ENCODE measurements at regions not wholly inside any gene's neighbourhood (a gene's known extent, or its start where the extent isn't known, plus 50 kb on each side); places are given as distances from the start of the nearest gene placed in this dataset.

GRCh38 chr11:134728186-134728585 lies 316.1 kb upstream of the B3GAT1 start:
- no peak for DNase-seq (ENCODE audit: low spot score)
- TF ChIP-seq CTCF (IDR thresholded peaks at IDR 0.05; ENCODE audit: extremely low read depth, insufficient read depth, missing control alignments), result no peak
- in situ Hi-C loops (cut with MboI; ENCODE audit: low pct_unique_long_range_greater_than_20kb, low sequenced_read_pairs, unreplicated experiment), result no loop called here

GRCh38 chr11:134727636-134728035 lies 315.6 kb upstream of the B3GAT1 start:
- in situ Hi-C loops (cut with MboI; ENCODE audit: low pct_unique_long_range_greater_than_20kb, low sequenced_read_pairs, unreplicated experiment), result no loop called here
- TF ChIP-seq CTCF (IDR thresholded peaks at IDR 0.05; ENCODE audit: extremely low read depth, insufficient read depth, missing control alignments), result no peak
- no peak for DNase-seq (ENCODE audit: low spot score)

DNA sequence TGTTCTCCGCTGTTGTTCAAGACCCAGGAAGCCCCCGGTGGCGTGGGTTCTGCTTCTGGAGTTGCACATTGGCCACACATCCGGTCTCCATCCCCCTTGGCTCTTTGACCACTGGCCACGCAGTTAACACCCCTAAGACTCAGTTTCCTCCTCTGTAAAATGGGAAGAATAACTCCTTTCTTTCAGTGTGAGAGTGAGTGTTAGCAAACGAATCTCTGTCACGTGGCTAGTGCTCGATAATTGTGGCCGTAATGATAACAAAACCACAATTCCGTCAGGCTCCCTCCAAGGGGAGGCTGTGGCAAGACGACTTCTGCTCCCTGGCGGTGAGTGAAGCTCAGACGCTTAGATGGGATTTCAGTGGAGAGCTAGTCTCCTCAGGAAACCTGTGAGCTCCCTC lies 315.2 kb upstream of the B3GAT1 start:
- DNase-seq (ENCODE audit: low spot score), result no peak
- TF ChIP-seq CTCF (IDR thresholded peaks at IDR 0.05; ENCODE audit: extremely low read depth, insufficient read depth, missing control alignments), result no peak
- in situ Hi-C loops (cut with MboI; ENCODE audit: low pct_unique_long_range_greater_than_20kb, low sequenced_read_pairs, unreplicated experiment), result no loop called here

GRCh38 chr11:134725716-134726639 lies 313.9 kb upstream of the B3GAT1 start:
- in situ Hi-C loops (cut with MboI; ENCODE audit: low pct_unique_long_range_greater_than_20kb, low sequenced_read_pairs, unreplicated experiment), result no loop called here
- TF ChIP-seq CTCF (IDR thresholded peaks at IDR 0.05; ENCODE audit: extremely low read depth, insufficient read depth, missing control alignments), result no peak
- no peak for DNase-seq (ENCODE audit: low spot score)

- DNase-seq (ENCODE audit: low spot score), result no peak
- TF ChIP-seq CTCF (IDR thresholded peaks at IDR 0.05; ENCODE audit: extremely low read depth, insufficient read depth, missing control alignments), result no peak
- in situ Hi-C loops (cut with MboI; ENCODE audit: low pct_unique_long_range_greater_than_20kb, low sequenced_read_pairs, unreplicated experiment), result no loop called here
Measured at GRCh38 chr11:134725211-134725610, 313.2 kb upstream of the B3GAT1 start.

- no peak for TF ChIP-seq CTCF (IDR thresholded peaks at IDR 0.05; ENCODE audit: extremely low read depth, insufficient read depth, missing control alignments)
- in situ Hi-C loops (cut with MboI; ENCODE audit: low pct_unique_long_range_greater_than_20kb, low sequenced_read_pairs, unreplicated experiment), result no loop called here
- DNase-seq (ENCODE audit: low spot score), result no peak
Measured at GRCh38 chr11:134724779-134725140, 312.7 kb upstream of the B3GAT1 start.
